H1 (cell line): ENCODE measurements at regions not wholly inside any gene's neighbourhood (a gene's known extent, or its start where the extent isn't known, plus 50 kb on each side); places are given as distances from the start of the nearest gene placed in this dataset.

ENCODE experiments used
- CTCF ChIA-PET: fragments of 300-600 bp; sonication (Branson Sonifier 250); formaldehyde crosslinking; loops from one replicate; lab custom pipeline; 2021; ENCODE audit not compliant: partially characterized antibody; lab: Charles Lee
- POLR2A ChIA-PET: fragments of 300-600 bp; sonication (Branson Sonifier 250); formaldehyde crosslinking; loops from one replicate; lab custom pipeline; 2021; ENCODE audit warnings: inconsistent platforms; ENCODE audit not compliant: partially characterized antibody; lab: Charles Lee
- DNase-seq, 2 experiments: peaks; one replicate each; pipeline versions ENCODE4 v3.0.0 to v3.0.0-alpha.2; 2010 to 2022; ENCODE audit warnings: low spot score in 2 of 2, low read depth in 1 of 2, mixed read lengths in 1 of 2
- FAIRE-seq: peaks from 2 replicates; lab custom pipeline; 2011; peaks lifted over from hg19 to GRCh38; lab: Jason Lieb, UNC
- H2AFZ ChIP-seq: 2 replicates; pipeline ENCODE4 v1.8.1; 2012; ENCODE audit warnings: low read length, inconsistent platforms
- H2AK5ac ChIP-seq: 2 replicates; pipeline ENCODE4 v1.6.1; 2013; ENCODE audit warnings: low read depth, low read length
- H2BK120ac ChIP-seq: replicated peaks from 2 replicates; pipeline ENCODE3; 2013; ENCODE audit warnings: low read depth, low read length, inconsistent platforms
- H2BK12ac ChIP-seq: 2 replicates; pipeline ENCODE4 v1.6.1; 2013; ENCODE audit warnings: low read depth, low read length
- H2BK15ac ChIP-seq: 2 replicates; pipeline ENCODE4 v1.6.1; 2013; ENCODE audit warnings: low read length
- H2BK20ac ChIP-seq: 2 replicates; pipeline ENCODE4 v1.6.1; 2013; ENCODE audit warnings: low read length
- H2BK5ac ChIP-seq: 2 replicates; pipeline ENCODE4 v1.6.1; 2013; ENCODE audit warnings: low read depth, low read length
- H3K14ac ChIP-seq: 2 replicates; pipeline ENCODE4 v1.6.1; 2013; ENCODE audit warnings: inconsistent platforms; ENCODE audit not compliant: insufficient read length
- H3K18ac ChIP-seq: 2 replicates; pipeline ENCODE4 v1.6.1; 2013; ENCODE audit warnings: low read length; ENCODE audit errors: extremely low read depth
- H3K23ac ChIP-seq: 2 replicates; pipeline ENCODE4 v1.6.1; 2013; ENCODE audit warnings: inconsistent platforms; ENCODE audit not compliant: insufficient read length
- H3K23me2 ChIP-seq: 2 replicates; pipeline ENCODE4 v1.6.1; 2013; ENCODE audit warnings: low read depth, low read length
- H3K27ac ChIP-seq: 2 replicates; pipeline ENCODE4 v1.6.1; 2011; ENCODE audit warnings: low read depth, low read length, inconsistent platforms
- H3K27me3 ChIP-seq, 4 experiments: replicated peaks in 1 of 4; 1 replicate in 1 of 4; 2 replicates in 3 of 4; pipeline versions ENCODE4 v1.6.1 to v1.8.1; 2011 to 2013; ENCODE audit warnings: low read length in 3 of 4, mild to moderate bottlenecking in 3 of 4, inconsistent platforms in 2 of 4, mixed read lengths in 2 of 4, moderate library complexity in 1 of 4; ENCODE audit not compliant: control insufficient read depth in 3 of 4, insufficient read depth in 3 of 4; ENCODE audit errors: extremely low read depth in 1 of 4
- H3K36me3 ChIP-seq, 4 experiments: 2 replicates each; pipeline versions ENCODE4 v1.6.1 to v1.8.1; 2011 to 2013; ENCODE audit warnings: mild to moderate bottlenecking in 4 of 4, low read length in 3 of 4, moderate library complexity in 2 of 4, control low read depth in 1 of 4, inconsistent platforms in 1 of 4; ENCODE audit not compliant: insufficient read depth in 4 of 4, control insufficient read depth in 2 of 4
- H3K4ac ChIP-seq: replicated peaks from 2 replicates; pipeline ENCODE3; 2013; ENCODE audit warnings: low read length, low read depth, mixed read lengths, inconsistent platforms; ENCODE audit not compliant: insufficient read length
- H3K4me1 ChIP-seq, 4 experiments: replicated peaks in 1 of 4; 1 replicate in 1 of 4; 2 replicates in 3 of 4; pipeline versions ENCODE4 v1.6.1 to v1.8.1; 2011 to 2013; ENCODE audit warnings: low read length in 3 of 4, inconsistent platforms in 2 of 4, mixed read lengths in 1 of 4; ENCODE audit not compliant: insufficient read depth in 4 of 4, control insufficient read depth in 3 of 4
- H3K4me2 ChIP-seq, 2 experiments: 2 replicates each; pipeline versions ENCODE4 v1.6.1 to v1.8.1; 2011 to 2013; ENCODE audit warnings: low read depth in 2 of 2, low read length in 2 of 2, control low read depth in 1 of 2, inconsistent platforms in 1 of 2, mild to moderate bottlenecking in 1 of 2; ENCODE audit not compliant: insufficient read depth in 1 of 2
- H3K4me3 ChIP-seq, 4 experiments: fragments of 200-600, 300-600 bp in 1 of 4; sonication (generic), shearing (Covaris generic), sonication (Bioruptor Twin) in 1 of 4; 2 replicates each; pipeline versions ENCODE4 v1.5.1 to v1.8.1; 2011 to 2016; ENCODE audit warnings: low read length in 4 of 4, low read depth in 3 of 4, control low read depth in 2 of 4, inconsistent platforms in 2 of 4, mild to moderate bottlenecking in 2 of 4, mixed read lengths in 1 of 4, moderate library complexity in 1 of 4; ENCODE audit not compliant: insufficient read depth in 2 of 4; ENCODE audit errors: extremely low read depth in 1 of 4
- H3K56ac ChIP-seq: replicated peaks from 2 replicates; pipeline ENCODE3; 2013; ENCODE audit warnings: low read depth, mild to moderate bottlenecking, mixed read lengths, low read length, inconsistent platforms; ENCODE audit not compliant: insufficient read length
- H3K79me1 ChIP-seq: 2 replicates; pipeline ENCODE4 v1.6.1; 2013; ENCODE audit warnings: low read depth, low read length, control low read depth
- H3K79me2 ChIP-seq, 2 experiments: 2 replicates each; pipeline versions ENCODE4 v1.6.1 to v1.8.1; 2012 to 2013; ENCODE audit warnings: low read length in 2 of 2, mild to moderate bottlenecking in 2 of 2, inconsistent platforms in 1 of 2; ENCODE audit not compliant: insufficient read depth in 2 of 2, control insufficient read depth in 1 of 2
- H3K9ac ChIP-seq, 4 experiments: replicated peaks in 1 of 4; 1 replicate in 1 of 4; 2 replicates in 3 of 4; pipeline versions ENCODE4 v1.6.1 to v1.8.1; 2011 to 2013; ENCODE audit warnings: low read depth in 3 of 4, low read length in 3 of 4, control low read depth in 2 of 4, mild to moderate bottlenecking in 2 of 4, moderate library complexity in 2 of 4, inconsistent platforms in 1 of 4; ENCODE audit errors: extremely low read depth in 1 of 4
- H3K9me3 ChIP-seq, 2 experiments: 2 replicates each; pipeline versions ENCODE4 v1.6.1 to v1.8.1; 2012 to 2013; ENCODE audit warnings: mild to moderate bottlenecking in 2 of 2, moderate library complexity in 2 of 2, control low read depth in 1 of 2, inconsistent platforms in 1 of 2, low read depth in 1 of 2, low read length in 1 of 2, mixed read lengths in 1 of 2; ENCODE audit not compliant: insufficient read depth in 2 of 2
- H4K20me1 ChIP-seq, 2 experiments: replicated peaks in 1 of 2; 2 replicates each; pipeline versions ENCODE3 to v1.8.1; 2011 to 2013; ENCODE audit warnings: inconsistent platforms in 2 of 2, low read length in 2 of 2, mild to moderate bottlenecking in 1 of 2; ENCODE audit not compliant: insufficient read depth in 2 of 2, control insufficient read depth in 1 of 2
- H4K5ac ChIP-seq: 2 replicates; pipeline ENCODE4 v1.6.1; 2013; ENCODE audit warnings: low read length, low read depth, mixed read lengths, inconsistent platforms; ENCODE audit not compliant: insufficient read length
- H4K8ac ChIP-seq: 2 replicates; pipeline ENCODE4 v1.8.0; 2013; ENCODE audit warnings: mild to moderate bottlenecking, moderate library complexity, low read length, inconsistent platforms; ENCODE audit not compliant: insufficient read depth; ENCODE audit errors: extremely low read depth
- H4K91ac ChIP-seq: replicated peaks from 2 replicates; pipeline ENCODE3; 2013; ENCODE audit warnings: low read length, mixed read lengths, inconsistent platforms; ENCODE audit not compliant: insufficient read length
- GABPA ChIP-seq: IDR thresholded peaks from 2 replicates; pipeline ENCODE4 v1.6.1; 2011; ENCODE audit warnings: mild to moderate bottlenecking, low read length, moderate library complexity, borderline replicate concordance; ENCODE audit not compliant: insufficient read depth
- JUND ChIP-seq: IDR thresholded peaks from 2 replicates; pipeline ENCODE4 v1.6.1; 2011; ENCODE audit warnings: mild to moderate bottlenecking, improper control_type of control experiment, low read length
- NANOG ChIP-seq: IDR thresholded peaks from 2 replicates; pipeline ENCODE4 v1.6.1; 2011; ENCODE audit warnings: low read length, low read depth, mild to moderate bottlenecking, inconsistent platforms; ENCODE audit not compliant: insufficient read depth, poor library complexity, severe bottlenecking
- POLR2A ChIP-seq, 2 experiments: IDR thresholded peaks; 1 replicate in 1 of 2; 2 replicates in 1 of 2; pipeline ENCODE4 v1.6.1; 2011; ENCODE audit warnings: low read depth in 2 of 2, low read length in 2 of 2, mild to moderate bottlenecking in 2 of 2; ENCODE audit errors: control extremely low read depth in 1 of 2
- RXRA ChIP-seq: IDR thresholded peaks from 2 replicates; pipeline ENCODE4 v1.6.1; 2011; ENCODE audit warnings: low read depth, mild to moderate bottlenecking, low read length, moderate library complexity; ENCODE audit not compliant: insufficient read depth
- SP2 ChIP-seq: IDR thresholded peaks from 2 replicates; pipeline ENCODE4 v1.6.1; 2012; ENCODE audit warnings: mild to moderate bottlenecking, low read length, inconsistent platforms
- WGBS, 2 experiments: shearing (Covaris generic) in 1 of 2; methylation state at CpG; one replicate each; pipeline versions ENCODE4 v1.1.6 to v1.1.7; 2013 to 2015; ENCODE audit warnings: low lambda C conversion rate in 2 of 2, mixed read lengths in 2 of 2, inconsistent platforms in 1 of 2, low coverage in 1 of 2, missing lambda C conversion rate in 1 of 2; ENCODE audit not compliant: insufficient replicate concordance in 2 of 2, insufficient coverage in 1 of 2, insufficient read length in 1 of 2; ENCODE audit errors: extremely low coverage in 1 of 2, missing lambda C conversion rate in 1 of 2; 5-methylcytosine and 5-hydroxymethylcytosine counted together

- H3K23ac ChIP-seq = no peak overlapping the region
- ChIA-PET POLR2A (no interaction called here), CTCF (interaction anchor here (1.2 to 2.8 kb wide), 5 partner anchors 13 to 217 kb away, joined by 3 to 18 read pairs (median 7); no protein-coding TSS in a partner anchor)
- H4K5ac ChIP-seq = no peak overlapping the region
- 78% methylated on average over 2 of the region's 2 CpGs; no CpG with 5 or more reads in 1 of the 2 experiments for whole genome bisulfite sequencing, 2 experiments
- H3K27me3 ChIP-seq = no peaks in the 10 kb centered on the region
- H2AK5ac ChIP-seq = no peak overlapping the region
- no peak overlapping the region for H3K27ac ChIP-seq
- no peak overlapping the region for H4K91ac ChIP-seq
- no peak overlapping the region for H2BK12ac ChIP-seq
- H3K18ac ChIP-seq = no peak overlapping the region
- H2BK15ac ChIP-seq = no peak overlapping the region
- H3K79me2 ChIP-seq = no peaks in the 10 kb centered on the region
- H3K14ac ChIP-seq = no peak overlapping the region
- H3K9me3 ChIP-seq = no peaks in the 10 kb centered on the region
- H2BK120ac ChIP-seq = no peak overlapping the region
- no peak overlapping the region for H3K4me2 ChIP-seq
- no peaks in the 10 kb centered on the region for H3K36me3 ChIP-seq
- H2AFZ ChIP-seq = no peak overlapping the region
- no peak overlapping the region for H3K4ac ChIP-seq
- no peak overlapping the region for H4K8ac ChIP-seq
- peaks cover 0 to 7% (median 3%) of the 10 kb centered on the region in 4 experiments; a peak in 3 of 7 replicates for H3K4me1 ChIP-seq
- no peaks in the 10 kb centered on the region for H3K23me2 ChIP-seq
- H4K20me1 ChIP-seq = no peaks in the 10 kb centered on the region
- no peaks in the 10 kb centered on the region for H3K79me1 ChIP-seq
- H3K56ac ChIP-seq = no peak overlapping the region
- H3K9ac ChIP-seq = no peak overlapping the region
- no peak for FAIRE-seq
- H3K4me3 ChIP-seq = no peak overlapping the region
- no peak overlapping the region for H2BK20ac ChIP-seq
- DNase-seq = no peak
- H2BK5ac ChIP-seq = no peak overlapping the region
- TF ChIP-seq JUND (no peak), POLR2A (IDR thresholded peaks at IDR 0.05; ENCODE audit: control extremely low read depth in 1 of 2, low read depth in 2 of 2, low read length in 2 of 2) (no peak), RXRA (no peak), NANOG (no peak), SP2 (no peak), GABPA (no peak)
Observed at GRCh38 chr13:33512880-33513554, 227.5 kb upstream of the STARD13 start.
